Peyer's patch (tissue), 4 donors: ENCODE measurements at regions not wholly inside any gene's neighbourhood (a gene's known extent, or its start where the extent isn't known, plus 50 kb on each side); places are given as distances from the start of the nearest gene placed in this dataset.

Source experiments
- DNase-seq, 3 donors: peaks; one replicate each; pipeline ENCODE4 v3.0.0-alpha.2; 2017 to 2019
- H3K27ac ChIP-seq, 4 donors: fragments of 200-600 bp; sonication (generic); one replicate each; pipeline ENCODE4 v1.5.1; 2016 to 2019
- H3K27me3 ChIP-seq, 2 donors: fragments of 200-600 bp; sonication (generic); one replicate each; pipeline ENCODE4 v1.5.1; 2019
- H3K36me3 ChIP-seq, 3 donors: fragments of 200-600 bp; sonication (generic); one replicate each; pipeline ENCODE4 v1.5.1; 2016 to 2019
- H3K4me1 ChIP-seq, 4 donors: fragments of 200-600 bp; sonication (generic); one replicate each; pipeline ENCODE4 v1.5.1; 2016 to 2019
- H3K4me3 ChIP-seq, 4 donors: fragments of 200-600 bp; sonication (generic); 1 replicate in 3 of 4; 2 replicates in 1 of 4; pipeline ENCODE4 v1.5.1; 2016 to 2019; ENCODE audit warnings: mild to moderate bottlenecking in 1 of 4
- H3K9me3 ChIP-seq, 4 donors: fragments of 200-600 bp; sonication (generic); one replicate each; pipeline ENCODE4 v1.5.1; 2016 to 2019; ENCODE audit warnings: mild to moderate bottlenecking in 1 of 4
- POLR2A ChIP-seq, 2 donors: fragments of 450-650 bp; IDR thresholded peaks; one replicate each; pipeline ENCODE4 v1.5.1; 2017; ENCODE audit warnings: antibody characterized with exemption in 2 of 2, mild to moderate bottlenecking in 2 of 2, moderate library complexity in 2 of 2
- TF ChIP-seq, protein P1 (sequence below), 6 experiments: fragments of 450-650 bp in 4 of 6; fragments of 200-600 bp in 2 of 6; sonication (generic) in 1 of 6; IDR thresholded peaks; one replicate each; pipeline ENCODE4 v1.5.1; 2017 to 2019; ENCODE audit warnings: antibody characterized with exemption in 6 of 6, mild to moderate bottlenecking in 3 of 6, moderate library complexity in 1 of 6

GRCh38 chr17:77757561-77757898 is 201.0 kb upstream of the TNRC6C start:
- DNase-seq = no peak

DNA sequence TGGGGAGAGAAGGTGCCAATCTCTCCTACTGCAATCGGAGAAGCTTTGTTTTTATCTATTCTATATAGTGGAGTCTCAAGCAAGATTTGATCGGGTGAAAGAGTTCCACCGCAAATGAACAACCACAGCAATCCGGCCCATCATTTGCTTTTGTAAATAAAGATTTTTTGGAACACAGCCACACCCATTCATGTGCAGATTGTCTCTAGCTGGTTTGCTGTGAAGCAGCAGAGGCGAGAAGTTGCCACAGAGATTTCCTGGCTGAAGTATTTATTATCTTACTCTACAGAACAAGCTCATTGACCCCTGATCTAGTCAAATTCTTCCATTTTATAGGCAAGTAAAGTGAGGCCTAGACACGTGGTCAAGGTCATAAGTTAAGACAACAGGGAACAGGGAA is 195.5 kb upstream of the TNRC6C start:
- H3K27ac ChIP-seq = no peak overlapping the region
- H3K9me3 ChIP-seq = no peaks in the 10 kb centered on the region
- H3K4me1 ChIP-seq = no peaks in the 10 kb centered on the region
- TF ChIP-seq POLR2A (IDR thresholded peaks at IDR 0.05) = no peak
- TF ChIP-seq, protein P1, sequence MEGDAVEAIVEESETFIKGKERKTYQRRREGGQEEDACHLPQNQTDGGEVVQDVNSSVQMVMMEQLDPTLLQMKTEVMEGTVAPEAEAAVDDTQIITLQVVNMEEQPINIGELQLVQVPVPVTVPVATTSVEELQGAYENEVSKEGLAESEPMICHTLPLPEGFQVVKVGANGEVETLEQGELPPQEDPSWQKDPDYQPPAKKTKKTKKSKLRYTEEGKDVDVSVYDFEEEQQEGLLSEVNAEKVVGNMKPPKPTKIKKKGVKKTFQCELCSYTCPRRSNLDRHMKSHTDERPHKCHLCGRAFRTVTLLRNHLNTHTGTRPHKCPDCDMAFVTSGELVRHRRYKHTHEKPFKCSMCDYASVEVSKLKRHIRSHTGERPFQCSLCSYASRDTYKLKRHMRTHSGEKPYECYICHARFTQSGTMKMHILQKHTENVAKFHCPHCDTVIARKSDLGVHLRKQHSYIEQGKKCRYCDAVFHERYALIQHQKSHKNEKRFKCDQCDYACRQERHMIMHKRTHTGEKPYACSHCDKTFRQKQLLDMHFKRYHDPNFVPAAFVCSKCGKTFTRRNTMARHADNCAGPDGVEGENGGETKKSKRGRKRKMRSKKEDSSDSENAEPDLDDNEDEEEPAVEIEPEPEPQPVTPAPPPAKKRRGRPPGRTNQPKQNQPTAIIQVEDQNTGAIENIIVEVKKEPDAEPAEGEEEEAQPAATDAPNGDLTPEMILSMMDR (IDR thresholded peaks at IDR 0.05) = no peak
- H3K27me3 ChIP-seq = no peaks in the 10 kb centered on the region
- H3K36me3 ChIP-seq = no peaks in the 10 kb centered on the region
- no peak overlapping the region for H3K4me3 ChIP-seq
- no peak for DNase-seq

More at GRCh38 chr17:77757561-77757898, 201.0 kb upstream of the TNRC6C start:
- TF ChIP-seq, protein P1 (IDR thresholded peaks at IDR 0.05) = no peak
- TF ChIP-seq POLR2A (IDR thresholded peaks at IDR 0.05) = no peak
- no peaks in the 10 kb centered on the region for H3K36me3 ChIP-seq
- H3K4me3 ChIP-seq = no peak overlapping the region
- peaks cover 0 to 4% (median 0%) of the 10 kb centered on the region in 4 donors for H3K9me3 ChIP-seq
- H3K4me1 ChIP-seq = no peaks in the 10 kb centered on the region
- H3K27me3 ChIP-seq = no peaks in the 10 kb centered on the region
- H3K27ac ChIP-seq = no peak overlapping the region

DNA sequence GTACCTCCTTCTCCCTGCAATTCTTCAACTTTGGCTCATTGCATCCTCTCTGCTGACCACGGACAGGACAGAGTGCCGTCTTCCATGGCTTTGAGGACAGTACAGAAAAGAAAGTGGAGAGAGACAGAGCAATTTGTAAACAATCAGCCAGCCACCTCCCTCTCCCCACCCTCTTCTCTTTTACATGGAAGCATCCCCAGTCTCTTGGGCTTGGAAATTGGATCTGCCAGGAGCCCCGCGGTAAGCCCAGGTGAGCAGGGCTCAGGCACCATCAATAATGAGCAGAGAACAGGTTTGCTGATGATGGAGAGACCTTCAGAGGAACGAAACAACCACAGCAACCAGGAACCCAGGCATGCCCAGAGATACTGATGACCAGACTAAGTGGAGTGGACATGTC is 194.9 kb upstream of the TNRC6C start:
- Histone ChIP-seq H3K27me3 (no peaks in the 10 kb centered on the region), H3K4me3 (no peak overlapping the region), H3K9me3 (no peaks in the 10 kb centered on the region), H3K36me3 (no peaks in the 10 kb centered on the region), H3K27ac (no peak overlapping the region), H3K4me1 (no peaks in the 10 kb centered on the region)
- no peak for DNase-seq
- TF ChIP-seq, protein P1 (IDR thresholded peaks at IDR 0.05) = no peak
- TF ChIP-seq POLR2A (IDR thresholded peaks at IDR 0.05) = no peak

DNA sequence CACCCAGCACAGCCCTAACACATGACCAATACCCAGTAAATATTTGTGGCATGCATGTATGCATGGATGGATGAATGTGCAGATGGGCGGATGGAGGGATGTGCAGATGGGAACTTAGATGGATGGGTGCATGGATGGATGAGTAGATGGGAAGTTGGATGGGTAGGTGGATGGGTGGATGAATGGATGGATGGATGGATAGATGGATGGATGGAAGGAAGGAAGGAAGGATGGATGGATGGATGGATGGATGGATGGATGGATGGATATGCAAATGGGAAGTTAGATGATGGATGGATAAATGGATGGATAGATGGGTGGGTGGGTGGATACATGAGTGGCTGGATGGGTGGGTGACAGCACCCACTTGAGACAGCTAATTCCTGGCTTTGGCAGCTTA is 193.2 kb upstream of the TNRC6C start:
- DNase-seq = no peak
- H3K4me1 ChIP-seq = no peaks in the 10 kb centered on the region
- no peak overlapping the region for H3K4me3 ChIP-seq
- no peak overlapping the region for H3K27ac ChIP-seq
- H3K36me3 ChIP-seq = no peaks in the 10 kb centered on the region
- no peaks in the 10 kb centered on the region for H3K27me3 ChIP-seq
- TF ChIP-seq POLR2A (IDR thresholded peaks at IDR 0.05) = no peak
- TF ChIP-seq, protein P1 (IDR thresholded peaks at IDR 0.05) = no peak
- H3K9me3 ChIP-seq = no peaks in the 10 kb centered on the region

DNA sequence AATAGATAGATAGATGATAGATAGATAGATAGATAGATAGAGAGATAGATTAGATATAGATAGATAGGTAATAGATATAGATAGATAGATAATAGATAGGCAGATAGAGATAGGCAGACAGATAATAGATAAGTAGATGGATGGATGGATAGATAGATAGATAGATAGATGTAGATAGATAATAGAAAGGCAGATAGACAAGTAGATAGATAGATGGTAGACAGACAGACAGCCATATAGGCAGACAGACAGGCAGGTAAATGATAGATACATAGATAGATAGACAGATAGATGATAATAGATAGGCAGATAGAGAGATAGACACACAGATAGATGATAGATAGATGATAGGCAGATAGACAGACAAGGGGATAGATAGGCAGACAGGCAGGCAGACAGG is 191.4 kb upstream of the TNRC6C start:
- no peak for DNase-seq
- H3K27me3 ChIP-seq = no peaks in the 10 kb centered on the region
- H3K9me3 ChIP-seq = no peaks in the 10 kb centered on the region
- H3K36me3 ChIP-seq = no peaks in the 10 kb centered on the region
- TF ChIP-seq, protein P1 (IDR thresholded peaks at IDR 0.05) = no peak
- no peak for TF ChIP-seq POLR2A (IDR thresholded peaks at IDR 0.05)
- H3K4me3 ChIP-seq = no peak overlapping the region
- no peak overlapping the region for H3K27ac ChIP-seq
- H3K4me1 ChIP-seq = no peaks in the 10 kb centered on the region

DNA sequence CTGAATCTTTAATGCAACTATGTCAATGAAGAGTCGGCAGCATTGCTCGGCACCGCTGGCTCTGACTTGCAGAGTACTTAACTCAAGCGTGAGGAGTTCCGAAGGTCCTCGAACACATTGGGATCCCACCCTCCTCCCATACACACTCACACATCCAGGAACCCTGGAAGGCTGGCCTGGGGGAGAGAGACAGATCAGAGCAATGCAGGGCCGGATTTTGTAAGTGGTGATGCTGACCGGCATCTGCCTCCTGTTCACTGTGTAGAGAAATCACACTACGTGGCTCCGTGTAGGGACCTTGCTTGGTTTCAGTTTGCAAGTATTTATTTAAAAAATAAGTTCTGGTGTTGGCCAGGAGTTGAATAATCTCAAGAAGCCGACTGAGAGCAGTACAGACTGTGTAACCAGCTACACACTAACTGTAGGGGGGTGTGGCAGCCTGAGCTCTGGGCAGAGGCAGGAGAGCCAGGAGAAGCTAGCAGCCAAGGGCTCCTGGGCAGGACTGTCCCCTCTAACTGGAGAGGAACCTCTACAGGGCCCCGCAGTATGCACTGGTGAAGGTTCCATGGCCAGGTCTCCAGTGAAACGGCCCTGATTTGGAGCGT is 190.2 kb upstream of the TNRC6C start:
- Histone ChIP-seq H3K4me3 (no peak overlapping the region), H3K27me3 (no peaks in the 10 kb centered on the region), H3K4me1 (no peaks in the 10 kb centered on the region)

More for the DNA sequence above, 190.2 kb upstream of the TNRC6C start:
- Histone ChIP-seq H3K9me3 (no peaks in the 10 kb centered on the region), H3K36me3 (no peaks in the 10 kb centered on the region), H3K27ac (no peak overlapping the region)
- TF ChIP-seq, protein P1 (IDR thresholded peaks at IDR 0.05) = no peak
- no peak for TF ChIP-seq POLR2A (IDR thresholded peaks at IDR 0.05)
- no peak for DNase-seq
